OCI-LY1 (cell line): ENCODE measurements at regions not wholly inside any gene's neighbourhood (a gene's known extent, or its start where the extent isn't known, plus 50 kb on each side); places are given as distances from the start of the nearest gene placed in this dataset.

Experiments
- CTCF ChIP-seq: fragments of 200-600 bp; sonication (generic), shearing (Covaris generic); IDR thresholded peaks from 2 replicates; pipeline ENCODE4 v1.5.1; 2017; ENCODE audit warnings: mild to moderate bottlenecking, antibody characterized with exemption, low read length, moderate library complexity, mixed read lengths
- EZH2 ChIP-seq: fragments of 200-600 bp; sonication (generic), shearing (Covaris generic); IDR thresholded peaks from 2 replicates; pipeline ENCODE4 v1.8.0; 2017; ENCODE audit warnings: borderline replicate concordance, mixed run types, mild to moderate bottlenecking, antibody characterized with exemption, low read length, moderate library complexity, mixed read lengths

- TF ChIP-seq EZH2 (no peak), CTCF (no peak)
Measured at GRCh38 chr7:25482631-25483030, 254.3 kb upstream of the NPVF start.
